NCI-H460 (cell line): ENCODE measurements at regions not wholly inside any gene's neighbourhood (a gene's known extent, or its start where the extent isn't known, plus 50 kb on each side); places are given as distances from the start of the nearest gene placed in this dataset.

Experiments used
- DNase-seq: peaks from one replicate; pipeline ENCODE4 v3.0.0-alpha.2; 2016; ENCODE audit warnings: low read depth; ENCODE audit errors: extremely low read depth

GRCh38 chr9:108316630-108317029, 539.2 kb downstream of the ACTL7B start:
- DNase-seq: no peak

GRCh38 chr9:108316066-108316465, 539.7 kb downstream of the ACTL7B start:
- DNase-seq: no peak

DNA sequence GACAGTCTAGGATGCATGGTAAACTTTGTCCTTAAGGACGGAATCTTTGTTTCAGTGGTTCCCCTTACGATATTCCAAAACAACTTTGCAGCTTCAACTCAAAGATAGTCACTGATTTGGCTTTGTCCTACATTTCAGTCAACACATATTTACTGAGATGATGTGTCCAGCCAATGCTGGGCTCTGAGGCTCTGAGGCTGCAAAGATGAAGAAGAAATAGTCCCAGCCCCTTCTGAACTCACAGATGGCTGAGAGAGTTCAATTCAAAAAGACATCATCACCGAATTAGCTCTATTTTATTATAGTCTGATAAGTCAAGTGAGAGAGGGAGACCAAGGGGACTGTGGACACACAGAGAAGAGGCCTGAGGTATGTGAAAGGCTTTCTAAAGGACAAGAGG, 544.0 kb downstream of the ACTL7B start:
- no peak for DNase-seq

- no peak for DNase-seq
Observed at GRCh38 chr9:108310202-108310601, 545.6 kb downstream of the ACTL7B start.

- DNase-seq: peak; percentile 24
Observed at GRCh38 chr9:108300306-108301287, 555.2 kb downstream of the ACTL7B start.

GRCh38 chr9:108297073-108297472, 558.7 kb downstream of the ACTL7B start:
- DNase-seq: no peak

GRCh38 chr9:108296056-108296455, 559.7 kb downstream of the ACTL7B start:
- DNase-seq: no peak

- DNase-seq: no peak
Observed at GRCh38 chr9:108291586-108291932, 564.2 kb downstream of the ACTL7B start.

- no peak for DNase-seq
Observed at GRCh38 chr9:108290839-108291585, 564.8 kb downstream of the ACTL7B start.

DNA sequence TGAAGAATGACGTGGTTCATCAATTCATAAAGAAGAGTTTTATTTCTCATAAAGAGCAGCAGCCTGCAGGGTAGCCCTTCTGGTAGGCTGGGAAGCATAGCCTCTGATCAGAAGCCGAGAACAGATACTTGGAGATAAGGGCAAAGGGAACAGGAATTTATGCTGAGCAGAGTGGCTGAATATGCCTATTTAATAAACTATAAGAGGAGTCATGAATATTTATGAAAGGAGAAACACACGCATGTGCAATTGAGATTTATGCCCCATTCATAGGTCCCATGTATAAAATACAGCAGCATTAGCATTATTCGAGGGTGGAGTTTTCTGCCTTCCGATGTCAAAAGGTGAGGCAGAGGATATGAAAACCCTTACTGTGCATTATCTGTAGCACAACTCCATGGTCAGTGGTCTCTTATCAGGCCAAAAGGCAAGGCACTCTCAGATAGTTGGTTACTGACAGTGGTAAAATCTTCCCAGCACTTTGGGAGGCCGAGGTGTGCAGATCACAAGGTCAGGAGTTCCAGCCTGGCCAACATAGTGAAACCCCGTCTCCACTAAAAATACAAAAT, 569.1 kb downstream of the ACTL7B start:
- no peak for DNase-seq

- no peak for DNase-seq
Observed at GRCh38 chr9:108283696-108284095, 572.1 kb downstream of the ACTL7B start.

DNA sequence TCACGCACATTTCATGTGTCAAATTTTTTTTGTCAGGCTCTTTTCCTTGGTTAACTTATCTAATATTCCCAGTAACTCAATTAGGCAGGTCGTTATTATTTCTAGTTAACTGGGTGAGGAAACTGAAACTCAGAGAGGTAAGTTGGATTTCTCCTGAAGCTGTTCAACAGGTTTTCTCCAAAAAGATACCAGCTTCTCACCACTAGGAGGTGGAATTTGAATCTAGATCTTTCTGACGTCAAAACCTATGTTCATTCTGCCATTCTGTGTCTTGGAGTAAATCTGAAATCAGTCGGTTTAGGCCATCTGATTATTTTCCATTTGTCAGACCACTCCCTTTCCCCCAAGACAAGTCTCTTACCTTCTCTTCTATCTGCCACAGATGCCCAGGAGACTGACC, 572.9 kb downstream of the ACTL7B start:
- DNase-seq: no peak

GRCh38 chr9:108281696-108282095, 574.1 kb downstream of the ACTL7B start:
- DNase-seq: no peak

GRCh38 chr9:108278341-108278740, 577.4 kb downstream of the ACTL7B start:
- DNase-seq: no peak

- DNase-seq: no peak
Observed at GRCh38 chr9:108277216-108277615, 578.6 kb downstream of the ACTL7B start.

GRCh38 chr9:108275906-108276305, 579.9 kb downstream of the ACTL7B start:
- DNase-seq: no peak

DNA sequence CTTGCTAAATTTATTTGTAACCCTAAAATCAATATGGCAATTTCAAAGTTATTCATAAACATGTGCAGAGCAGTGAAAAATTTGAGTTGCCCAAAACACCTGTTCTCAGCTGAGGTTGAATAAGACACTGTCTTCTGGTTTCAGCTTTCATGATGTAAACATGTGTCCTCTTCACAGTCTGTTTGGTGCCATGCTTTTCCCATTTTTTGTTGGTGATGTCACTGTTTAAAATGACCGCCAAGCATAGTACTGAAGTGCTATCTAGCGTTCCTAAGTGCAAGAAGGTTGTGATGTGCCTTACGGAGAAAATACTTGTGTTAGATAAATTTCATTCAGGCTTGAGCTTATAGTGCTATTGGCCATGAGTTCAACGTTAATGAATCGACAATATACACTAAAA, 580.8 kb downstream of the ACTL7B start:
- DNase-seq: no peak

GRCh38 chr9:108273988-108274387, 581.8 kb downstream of the ACTL7B start:
- DNase-seq: no peak

GRCh38 chr9:108272349-108272899, 583.4 kb downstream of the ACTL7B start:
- peak; percentile 50 for DNase-seq

GRCh38 chr9:108271646-108272348, 584.0 kb downstream of the ACTL7B start:
- no peak for DNase-seq

DNA sequence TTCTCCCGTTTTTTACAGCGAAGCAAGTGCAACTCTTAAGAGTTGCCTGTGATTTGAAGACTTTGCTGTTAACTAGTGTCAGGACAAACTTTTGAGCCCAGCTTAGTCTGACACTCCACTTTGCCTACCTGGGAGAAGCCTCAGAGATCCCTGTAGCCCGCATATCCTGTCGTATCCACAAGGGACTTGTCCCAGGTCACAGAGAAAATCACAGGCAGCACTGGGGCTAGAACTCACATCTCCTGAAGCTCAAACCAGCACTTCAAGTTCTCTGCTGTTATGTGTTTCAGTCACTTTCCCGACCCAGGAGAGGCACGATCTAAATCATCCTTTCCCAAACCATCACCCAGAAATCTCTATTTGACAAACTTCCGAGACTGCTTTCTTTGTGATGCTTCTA, 584.5 kb downstream of the ACTL7B start:
- DNase-seq: no peak
